ENCODE measurements at regions not wholly inside any gene's neighbourhood (a gene's known extent, or its start where the extent isn't known, plus 50 kb on each side); places are given as distances from the start of the nearest gene placed in this dataset.

- Mint-ChIP-seq H3K27me3 (peaks cover 52% of the 10 kb centered on the region), H3K4me1 (ENCODE audit: low read depth) (peaks cover 5% of the 10 kb centered on the region), H3K27ac (no peak overlapping the region), H3K4me3 (no peak overlapping the region), H3K9me3 (peaks cover 6% of the 10 kb centered on the region), H3K36me3 (ENCODE audit: low read depth) (no peaks in the 10 kb centered on the region)
- ATAC-seq (ENCODE audit: poor library complexity) (no peak), DNase-seq (no peak)
- Histone ChIP-seq H3K27me3 (ENCODE audit: control insufficient read depth in 1 of 2, insufficient read depth in 2 of 2, low read length in 2 of 2) (peaks cover 12 to 20% of the 10 kb centered on the region in 2 experiments), H3K27ac (ENCODE audit: low read depth in 1 of 2, low read length in 2 of 2) (no peak overlapping the region), H3K9me3 (ENCODE audit: control insufficient read depth in 1 of 2, insufficient read depth in 1 of 2, low read length in 2 of 2) (no peaks in the 10 kb centered on the region), H3K4me1 (ENCODE audit: insufficient read depth, low read length) (no peaks in the 10 kb centered on the region), H3K4me3 (ENCODE audit: low read length) (no peak overlapping the region), H3K36me3 (ENCODE audit: insufficient read depth, low read length) (no peaks in the 10 kb centered on the region)
- TF ChIP-seq CTCF (IDR thresholded peaks at IDR 0.05) = no peak
- CTCF ChIA-PET = no interaction called here
- POLR2A ChIA-PET = no interaction called here
- intact Hi-C loops (cut with DNase I, micrococcal nuclease) = no loop called here
These were observed 64.9 kb upstream of the MVB12B start for GRCh38 chr9:126261584-126262356.

DNA sequence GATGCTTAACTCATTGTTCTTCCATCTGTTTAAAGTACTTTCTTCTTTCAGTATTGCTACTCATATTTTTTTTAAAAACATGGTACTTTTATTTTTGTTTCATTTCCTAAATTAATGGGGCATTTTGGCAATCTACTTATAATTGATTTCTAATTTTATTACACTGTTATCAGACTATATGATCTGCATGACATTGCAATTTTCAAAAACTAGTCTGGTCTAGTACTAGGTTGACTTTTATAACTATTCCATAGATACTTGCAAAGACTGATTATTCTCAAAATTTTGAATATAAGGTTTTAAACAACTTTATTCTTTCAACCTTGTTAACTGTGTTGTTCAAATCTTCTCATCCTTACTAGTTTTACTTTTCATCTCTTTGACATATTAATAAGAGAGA is 63.9 kb upstream of the MVB12B start:
- Histone ChIP-seq H3K27me3 (ENCODE audit: control insufficient read depth in 1 of 2, insufficient read depth in 2 of 2, low read length in 2 of 2) (peaks cover 15 to 24% of the 10 kb centered on the region in 2 experiments), H3K4me3 (ENCODE audit: low read length) (no peak overlapping the region), H3K27ac (ENCODE audit: low read depth in 1 of 2, low read length in 2 of 2) (no peak overlapping the region), H3K36me3 (ENCODE audit: insufficient read depth, low read length) (no peaks in the 10 kb centered on the region), H3K9me3 (ENCODE audit: control insufficient read depth in 1 of 2, insufficient read depth in 1 of 2, low read length in 2 of 2) (no peaks in the 10 kb centered on the region), H3K4me1 (ENCODE audit: insufficient read depth, low read length) (no peaks in the 10 kb centered on the region)
- Mint-ChIP-seq H3K4me3 (no peak overlapping the region), H3K4me1 (ENCODE audit: low read depth) (peaks cover 5% of the 10 kb centered on the region), H3K27ac (no peak overlapping the region), H3K9me3 (peaks cover 6% of the 10 kb centered on the region), H3K27me3 (peaks cover 43% of the 10 kb centered on the region), H3K36me3 (ENCODE audit: low read depth) (no peaks in the 10 kb centered on the region)
- ATAC-seq (ENCODE audit: poor library complexity) (no peak), DNase-seq (no peak)
- ChIA-PET CTCF (no interaction called here), POLR2A (no interaction called here)
- intact Hi-C loops (cut with DNase I, micrococcal nuclease) = no loop called here
- no peak for TF ChIP-seq CTCF (IDR thresholded peaks at IDR 0.05)

GRCh38 chr9:126270556-126270955 is 56.1 kb upstream of the MVB12B start:
- Mint-ChIP-seq H3K36me3 (ENCODE audit: low read depth) (no peaks in the 10 kb centered on the region), H3K4me3 (no peak overlapping the region), H3K4me1 (ENCODE audit: low read depth) (no peaks in the 10 kb centered on the region), H3K9me3 (peaks cover 2% of the 10 kb centered on the region), H3K27me3 (peaks cover 21% of the 10 kb centered on the region), H3K27ac (no peak overlapping the region)
- Histone ChIP-seq H3K27me3 (ENCODE audit: control insufficient read depth in 1 of 2, insufficient read depth in 2 of 2, low read length in 2 of 2) (peaks cover 11 to 19% of the 10 kb centered on the region in 2 experiments), H3K27ac (ENCODE audit: low read depth in 1 of 2, low read length in 2 of 2) (no peak overlapping the region), H3K36me3 (ENCODE audit: insufficient read depth, low read length) (no peaks in the 10 kb centered on the region), H3K4me1 (ENCODE audit: insufficient read depth, low read length) (no peaks in the 10 kb centered on the region), H3K4me3 (ENCODE audit: low read length) (no peak overlapping the region), H3K9me3 (ENCODE audit: control insufficient read depth in 1 of 2, insufficient read depth in 1 of 2, low read length in 2 of 2) (peaks cover 0 to 9% of the 10 kb centered on the region in 2 experiments)
- no peak for TF ChIP-seq CTCF (IDR thresholded peaks at IDR 0.05)
- intact Hi-C loops (cut with DNase I, micrococcal nuclease) = no loop called here
- CTCF ChIA-PET = no interaction called here
- ATAC-seq (ENCODE audit: poor library complexity) (no peak), DNase-seq (no peak)
- POLR2A ChIA-PET = no interaction called here
